HG03354 (cell line): ENCODE measurements at regions not wholly inside any gene's neighbourhood (a gene's known extent, or its start where the extent isn't known, plus 50 kb on each side); places are given as distances from the start of the nearest gene placed in this dataset.
A peak's percentile ranks its signal among the peaks of the same experiment; 100 is the strongest.
"Not testable (repeated sequence)": the region's sequence is repeated elsewhere in the genome, so short reads cannot be mapped to it uniquely, and the experiment has no call there.

ENCODE experiments used
- ATAC-seq: cut with Tn5 transposase; IDR thresholded peaks from one replicate; pipeline ENCODE4 v1.9.1; 2021; ENCODE audit warnings: mild to moderate bottlenecking; ENCODE audit not compliant: unreplicated experiment, poor library complexity, severe bottlenecking

- ATAC-seq: no peak
Observed at GRCh38 chr2:215866606-215867005, 146.7 kb downstream of the MREG start.

DNA sequence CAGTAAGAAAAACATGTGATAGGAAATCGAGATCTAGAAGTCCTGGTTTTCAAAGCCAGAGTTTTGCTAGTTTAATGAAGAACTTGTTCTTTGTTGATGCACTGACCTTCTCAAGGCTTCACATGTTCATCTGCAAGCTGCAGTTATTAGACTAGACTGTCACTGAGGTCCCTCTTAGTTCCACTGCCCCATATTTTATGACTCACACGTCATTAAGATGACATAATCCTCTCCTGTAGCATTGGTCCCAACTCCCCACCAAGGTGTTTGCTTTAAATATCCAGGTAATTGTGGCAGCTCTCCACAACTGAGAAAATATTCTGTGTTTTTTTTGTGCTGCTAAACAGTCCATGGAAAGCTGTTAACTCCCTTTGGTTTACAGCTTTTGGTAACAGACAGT lies 149.7 kb downstream of the MREG start:
- no peak for ATAC-seq

- ATAC-seq: no peak
Observed at GRCh38 chr2:215862351-215862771, 151.0 kb downstream of the MREG start.

- no peak for ATAC-seq
Observed at GRCh38 chr2:215861607-215862350, 151.6 kb downstream of the MREG start.

DNA sequence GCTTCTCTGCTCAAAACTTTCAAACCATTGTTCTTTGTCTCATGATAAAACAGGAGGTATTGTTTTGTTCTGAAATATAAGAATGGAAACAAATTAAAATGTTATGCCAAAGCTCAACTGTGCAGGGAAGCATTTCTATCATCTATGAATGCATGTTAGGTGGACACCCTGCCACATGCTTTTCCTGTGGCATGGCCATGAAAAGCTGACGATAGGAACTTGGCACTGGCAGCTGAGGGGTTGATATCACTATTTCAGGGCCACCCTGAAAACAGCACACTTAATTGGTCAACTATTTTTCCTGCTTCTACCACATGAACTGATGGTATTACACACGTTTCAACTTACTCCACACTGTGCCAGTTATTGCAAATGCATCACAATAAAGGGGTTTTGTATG lies 157.3 kb downstream of the MREG start:
- no peak for ATAC-seq

GRCh38 chr2:215855308-215855707 lies 158.0 kb downstream of the MREG start:
- ATAC-seq: not testable (repeated sequence)

- ATAC-seq: no peak
Observed at GRCh38 chr2:215854008-215854407, 159.3 kb downstream of the MREG start.

DNA sequence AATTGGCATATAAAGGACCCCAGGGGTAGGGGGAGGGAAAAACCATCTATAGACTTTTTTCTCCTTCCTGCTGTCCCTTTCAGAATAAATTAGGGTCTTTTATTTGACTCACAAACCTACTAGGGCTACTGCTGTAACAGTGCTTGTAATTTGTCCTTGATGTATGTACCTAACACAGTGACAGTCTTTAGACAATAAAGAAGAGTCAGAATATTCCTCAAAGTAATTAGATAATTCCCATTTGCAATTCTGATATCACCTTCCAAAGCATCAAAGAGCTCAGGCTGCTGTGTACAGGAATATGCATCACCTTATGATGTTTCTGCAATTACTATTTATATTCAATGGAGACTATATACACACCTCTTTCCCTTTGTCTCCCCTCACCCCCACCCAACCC lies 161.7 kb downstream of the MREG start:
- no peak for ATAC-seq

GRCh38 chr2:215851082-215851481 lies 162.3 kb downstream of the MREG start:
- ATAC-seq: no peak

DNA sequence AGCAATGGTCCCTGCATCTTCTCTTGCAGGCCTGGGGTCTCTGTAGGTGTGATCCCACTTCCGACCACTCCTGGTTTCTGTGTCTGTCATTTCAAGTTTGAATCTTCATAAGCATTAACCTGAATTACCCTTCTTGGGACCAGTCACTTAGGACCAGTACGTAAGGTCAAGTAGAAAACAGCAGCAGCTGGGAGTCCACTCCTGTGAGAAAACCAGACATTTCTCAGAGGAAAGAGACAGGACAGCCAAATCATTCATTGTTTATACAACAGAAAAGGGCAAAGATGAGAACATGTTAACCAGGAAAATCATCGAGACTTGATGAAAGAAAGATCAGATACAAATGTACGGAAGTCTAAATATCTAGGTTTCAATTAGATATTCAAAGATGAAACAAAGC lies 163.0 kb downstream of the MREG start:
- ATAC-seq: no peak

DNA sequence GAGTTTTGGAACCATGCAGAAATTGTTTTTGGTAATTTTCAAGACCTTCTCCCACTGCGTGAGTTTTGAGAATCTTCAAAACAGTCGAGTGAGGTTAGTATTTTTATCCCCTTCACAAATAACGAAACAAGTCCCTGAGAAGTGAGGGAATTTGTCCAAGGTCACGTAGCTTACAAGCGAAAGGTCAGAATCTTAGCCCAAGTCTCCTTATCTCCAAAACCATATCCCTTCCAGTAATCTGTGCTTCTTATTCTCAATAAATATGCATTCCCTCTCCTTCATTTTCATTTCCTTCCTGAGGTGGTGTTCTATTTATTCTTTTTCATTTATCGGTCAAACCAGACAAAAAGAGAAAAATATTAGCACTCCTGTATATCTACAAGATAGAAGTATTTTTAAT lies 163.6 kb downstream of the MREG start:
- no peak for ATAC-seq

DNA sequence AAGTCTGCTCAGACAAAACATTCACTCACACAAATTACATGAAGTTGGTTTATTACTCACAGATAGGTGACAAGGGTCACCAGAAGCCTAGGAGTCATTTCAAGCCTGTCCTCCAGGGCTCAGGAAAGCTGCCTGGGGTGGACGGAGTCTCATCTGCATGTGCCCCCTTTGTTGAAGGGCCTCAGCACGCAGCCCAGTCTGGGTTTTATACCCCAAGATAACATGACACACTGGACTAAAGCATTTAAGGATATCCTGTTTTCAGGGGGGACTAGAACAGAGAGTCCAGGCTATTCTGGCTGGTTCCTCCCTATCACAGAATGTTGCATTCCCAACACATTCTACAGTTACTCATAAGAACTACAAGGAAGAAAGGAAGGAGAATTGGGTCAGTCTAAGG lies 164.7 kb downstream of the MREG start:
- no peak for ATAC-seq

DNA sequence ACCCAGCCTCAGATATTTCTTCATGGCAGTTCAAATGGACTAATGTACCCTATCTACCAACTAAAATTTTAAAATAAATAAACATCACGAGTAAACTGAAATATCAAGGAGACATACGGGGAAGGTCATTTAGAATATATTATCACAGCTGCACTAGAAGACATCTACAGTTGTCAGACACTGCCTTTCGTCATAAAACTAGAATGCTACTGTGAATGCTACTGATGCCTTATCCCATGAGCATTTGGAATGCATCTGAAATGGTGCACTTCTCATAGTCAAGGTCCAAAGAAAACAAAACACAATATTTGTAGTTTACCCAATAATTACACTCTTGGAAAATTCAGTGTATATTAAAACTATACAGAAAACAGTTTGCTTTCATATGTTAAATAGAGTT lies 165.2 kb downstream of the MREG start:
- no peak for ATAC-seq

DNA sequence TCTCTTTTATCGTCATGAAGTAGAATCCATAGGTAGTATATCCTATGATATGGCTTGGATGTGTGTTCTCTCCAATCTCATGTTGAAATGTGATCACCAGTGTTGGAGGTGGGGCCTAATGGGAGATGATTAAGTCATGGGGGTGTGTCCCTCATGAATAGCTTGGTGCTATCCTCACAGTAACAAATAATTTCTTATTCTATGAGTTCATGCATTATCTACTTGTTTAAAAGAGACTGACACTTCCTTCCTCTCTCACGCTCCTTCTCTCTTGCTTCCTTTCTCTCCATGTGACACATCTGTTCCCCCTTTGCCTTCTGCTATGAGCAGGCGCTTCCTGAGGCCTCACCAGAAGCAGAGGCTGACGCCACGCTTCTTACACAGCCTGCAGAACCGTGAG lies 165.6 kb downstream of the MREG start:
- ATAC-seq: no peak

DNA sequence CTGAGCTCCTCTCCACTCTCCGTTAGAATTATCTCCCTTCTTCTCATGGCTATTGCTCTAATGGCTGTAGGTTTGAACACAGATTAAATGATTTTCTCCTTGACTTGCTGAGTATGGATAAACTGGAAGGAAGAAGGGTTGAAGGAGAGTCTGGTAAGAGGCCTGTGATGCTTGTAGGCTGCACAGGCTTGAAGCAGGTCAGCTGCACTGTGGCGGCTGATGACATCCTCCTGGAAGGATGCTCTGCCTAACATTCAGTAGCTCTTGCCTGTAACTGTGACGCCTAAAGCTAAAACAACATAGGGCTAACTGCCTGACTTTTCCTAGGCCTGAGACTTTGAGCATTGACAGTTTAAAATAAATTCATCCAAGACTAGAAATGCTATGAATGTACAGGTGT lies 166.3 kb downstream of the MREG start:
- ATAC-seq: no peak

DNA sequence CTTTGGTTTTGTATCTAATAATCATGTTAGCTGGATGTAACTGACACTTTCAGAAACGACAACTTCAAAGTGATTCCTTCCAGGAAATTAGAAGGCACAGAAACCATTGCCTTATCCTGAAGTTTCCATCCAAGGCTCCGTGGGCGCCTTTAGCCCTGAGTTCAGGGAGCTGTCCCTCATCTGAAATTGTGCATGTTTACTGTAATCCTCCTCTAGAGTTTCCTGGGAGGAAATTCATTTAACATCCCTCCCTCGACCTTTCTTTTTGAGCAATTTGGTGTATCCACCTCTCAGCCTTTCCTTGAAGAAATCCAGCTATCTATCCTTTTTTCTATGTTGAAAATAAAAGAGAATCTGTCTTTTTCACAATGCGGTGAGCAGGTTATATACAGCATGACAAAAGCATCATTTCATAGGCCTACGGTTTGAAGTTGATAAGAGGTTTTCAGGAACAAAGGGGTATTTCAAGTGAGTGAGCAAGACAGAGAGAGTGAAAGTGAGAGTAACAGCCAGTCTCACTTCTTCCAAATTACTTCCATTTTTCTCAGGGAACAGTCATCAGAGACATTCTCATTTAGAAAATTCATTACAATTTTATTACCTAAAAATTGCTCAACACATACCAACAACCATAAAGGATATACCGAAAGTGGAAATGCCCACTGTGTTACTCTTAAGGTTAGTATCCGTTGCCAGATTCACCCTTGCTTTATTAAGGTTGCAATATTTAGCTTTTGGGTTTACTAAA lies 167.3 kb downstream of the MREG start:
- peak; percentile 67 for ATAC-seq

DNA sequence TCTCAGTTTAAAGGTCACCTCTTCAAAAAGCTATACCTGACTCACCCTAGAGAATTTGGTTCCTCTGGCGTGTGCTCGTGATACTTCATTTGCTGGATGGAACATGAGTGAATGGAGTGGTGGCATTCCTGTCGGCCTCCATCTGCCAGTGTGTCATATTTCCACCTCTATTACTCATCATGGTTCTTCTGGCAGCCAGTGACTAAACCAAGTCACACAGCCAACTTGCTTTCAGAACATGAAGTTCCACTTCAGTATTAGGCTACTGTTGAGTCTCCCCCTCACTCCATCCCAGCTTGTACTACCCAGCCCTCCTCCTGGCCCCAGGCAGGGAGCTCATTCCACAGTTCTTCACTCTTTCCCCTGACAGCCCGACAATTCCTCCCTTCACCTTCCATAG lies 169.8 kb downstream of the MREG start:
- no peak for ATAC-seq

DNA sequence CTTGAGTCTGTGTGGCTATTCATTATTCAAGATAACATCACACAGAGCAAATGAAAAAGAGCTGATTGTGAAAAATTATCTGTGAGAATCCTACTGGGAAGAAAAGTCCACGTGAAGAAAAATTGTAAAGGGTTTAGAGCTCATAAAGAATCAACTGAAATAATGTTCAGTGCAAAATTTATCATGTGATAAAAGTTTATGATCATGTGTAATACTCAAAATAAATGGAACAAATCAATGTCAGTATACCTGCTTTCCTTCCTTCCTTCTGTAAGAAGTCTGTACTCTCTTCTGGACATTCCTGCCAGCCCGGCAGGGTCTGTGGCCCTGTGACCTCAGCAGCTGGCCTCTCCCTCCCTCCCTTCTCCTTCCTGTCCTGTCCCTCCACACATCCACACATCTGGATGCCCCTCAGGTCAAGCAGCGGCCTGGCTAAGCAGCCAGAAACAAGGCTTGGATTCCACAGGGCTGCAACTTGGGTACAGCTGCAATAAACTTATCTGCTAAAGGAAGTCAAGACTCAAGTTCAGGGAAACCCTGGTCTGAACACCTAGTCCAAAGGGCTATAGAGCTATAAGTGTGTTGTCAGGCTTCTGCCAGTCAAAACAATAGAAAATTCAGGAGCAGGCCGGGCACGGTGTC lies 172.1 kb downstream of the MREG start:
- peak; percentile 17 for ATAC-seq

GRCh38 chr2:215839816-215840215 lies 173.5 kb downstream of the MREG start:
- no peak for ATAC-seq

DNA sequence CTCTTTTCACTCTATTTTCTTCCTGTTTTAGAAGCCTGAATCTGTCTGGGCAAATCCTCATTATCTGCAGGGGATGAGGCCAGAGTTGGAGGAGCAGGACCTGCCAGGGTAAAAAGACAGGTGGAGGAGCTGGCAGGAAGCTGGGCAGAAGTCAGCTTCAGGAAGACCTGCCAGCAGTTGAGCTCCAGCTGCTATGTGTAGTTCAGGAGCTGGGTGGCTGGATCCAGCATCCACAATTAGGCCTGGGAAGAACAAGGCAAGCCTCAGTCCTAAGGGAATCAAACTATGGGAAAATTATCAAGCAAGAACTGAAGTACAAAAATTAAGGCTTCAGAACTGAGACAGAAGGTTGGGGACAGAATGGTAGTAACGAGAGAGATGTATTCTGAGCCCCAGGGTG lies 174.0 kb downstream of the MREG start:
- no peak for ATAC-seq

DNA sequence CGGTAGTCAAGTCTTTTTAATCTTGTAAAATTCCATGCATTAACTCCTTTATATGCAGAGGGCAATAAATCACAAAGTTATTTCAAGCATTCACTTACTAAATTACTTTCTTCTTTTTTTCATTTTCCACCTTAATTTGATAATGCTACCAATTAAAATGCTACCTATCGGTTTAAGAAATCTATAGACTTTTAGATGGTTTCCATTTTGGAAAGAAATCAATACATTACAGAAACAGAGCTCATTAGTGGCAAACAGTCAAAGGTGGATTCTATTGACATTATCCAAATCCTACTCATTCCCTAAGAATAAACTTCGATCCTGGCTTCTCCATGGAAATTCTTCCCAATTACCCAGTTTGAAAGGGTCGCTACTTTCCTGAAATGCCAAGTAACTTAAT lies 176.5 kb downstream of the MREG start:
- no peak for ATAC-seq
